GM18951 (cell line): ENCODE measurements at regions not wholly inside any gene's neighbourhood (a gene's known extent, or its start where the extent isn't known, plus 50 kb on each side); places are given as distances from the start of the nearest gene placed in this dataset.

Experiments
- POLR2A ChIP-seq: IDR thresholded peaks from 4 replicates; pipeline ENCODE4 v1.6.1; 2011; ENCODE audit warnings: mild to moderate bottlenecking; ENCODE audit not compliant: insufficient read length, insufficient read depth; ENCODE audit errors: extremely low read depth
- in situ Hi-C: fragments of 300-500 bp; cut with MboI; formaldehyde crosslinking; loops from one replicate; pipeline ENCODE4 v1.12.0; 2022; ENCODE audit warnings: low sequenced_read_pairs, mixed read lengths, inconsistent platforms; ENCODE audit not compliant: unreplicated experiment

DNA sequence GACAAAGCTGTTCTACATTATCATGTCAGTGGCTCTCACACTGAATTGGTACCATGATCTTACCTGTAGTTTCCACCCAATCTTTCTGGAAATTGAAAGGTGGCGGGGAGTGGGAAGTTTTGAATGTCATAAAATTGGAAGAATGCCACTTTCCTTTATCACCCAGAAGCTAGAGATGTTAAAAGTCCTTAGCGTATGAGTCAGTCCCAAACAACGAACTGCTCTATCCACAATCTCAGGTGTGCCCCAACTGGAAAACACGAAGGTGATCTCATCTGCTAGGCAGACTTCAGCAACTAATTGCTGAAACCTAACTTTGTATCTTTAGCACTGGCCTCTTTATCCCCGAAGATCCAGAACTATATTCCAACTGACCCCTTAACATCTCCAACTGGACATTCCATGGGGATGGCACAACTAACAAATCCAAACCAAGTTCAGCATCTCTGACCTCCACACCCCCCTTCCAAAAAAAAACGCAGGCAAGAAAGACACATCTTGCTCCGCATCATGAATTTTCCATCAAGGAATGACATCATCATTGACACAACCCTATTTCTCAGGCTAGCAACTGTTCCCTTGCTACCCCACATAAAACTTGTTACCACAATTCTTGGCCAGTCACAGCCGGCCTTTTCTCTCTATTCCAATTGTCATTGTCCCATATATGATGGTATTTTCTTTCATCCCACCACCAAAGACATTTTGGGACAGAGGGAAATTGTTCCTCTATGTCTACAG, 175.4 kb downstream of the KLF12 start:
- in situ Hi-C loops: no loop called here
- no peak for TF ChIP-seq POLR2A

- no peak for TF ChIP-seq POLR2A
- in situ Hi-C loops: no loop called here
These were observed 176.3 kb downstream of the KLF12 start for GRCh38 chr13:73957889-73958288.

- no peak for TF ChIP-seq POLR2A
- in situ Hi-C loops: no loop called here
These were observed 177.3 kb downstream of the KLF12 start for GRCh38 chr13:73956795-73957408.

GRCh38 chr13:73955977-73956500, 178.2 kb downstream of the KLF12 start:
- in situ Hi-C loops: no loop called here
- TF ChIP-seq POLR2A: no peak

GRCh38 chr13:73954808-73955207, 179.4 kb downstream of the KLF12 start:
- in situ Hi-C loops: no loop called here
- TF ChIP-seq POLR2A: no peak

DNA sequence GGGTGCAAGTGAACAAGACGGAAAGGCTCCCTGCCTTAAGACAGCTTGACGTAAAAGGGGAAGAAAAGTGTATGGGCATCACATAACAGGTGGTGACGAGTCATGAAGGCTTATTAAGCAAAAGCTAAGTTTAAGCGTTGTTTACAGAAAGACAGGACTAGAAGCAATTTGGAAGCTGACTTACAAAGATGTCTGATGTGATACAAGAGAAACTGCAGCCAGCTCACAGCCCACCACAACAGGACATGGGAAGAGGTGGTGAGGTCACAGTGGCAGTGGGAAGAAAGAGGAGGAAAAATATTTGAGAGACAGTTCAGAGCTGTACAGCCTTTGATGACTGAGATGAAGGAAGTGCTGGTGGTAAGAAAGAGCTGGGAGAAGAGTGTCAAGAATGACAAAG, 181.6 kb downstream of the KLF12 start:
- in situ Hi-C loops: no loop called here
- no peak for TF ChIP-seq POLR2A

DNA sequence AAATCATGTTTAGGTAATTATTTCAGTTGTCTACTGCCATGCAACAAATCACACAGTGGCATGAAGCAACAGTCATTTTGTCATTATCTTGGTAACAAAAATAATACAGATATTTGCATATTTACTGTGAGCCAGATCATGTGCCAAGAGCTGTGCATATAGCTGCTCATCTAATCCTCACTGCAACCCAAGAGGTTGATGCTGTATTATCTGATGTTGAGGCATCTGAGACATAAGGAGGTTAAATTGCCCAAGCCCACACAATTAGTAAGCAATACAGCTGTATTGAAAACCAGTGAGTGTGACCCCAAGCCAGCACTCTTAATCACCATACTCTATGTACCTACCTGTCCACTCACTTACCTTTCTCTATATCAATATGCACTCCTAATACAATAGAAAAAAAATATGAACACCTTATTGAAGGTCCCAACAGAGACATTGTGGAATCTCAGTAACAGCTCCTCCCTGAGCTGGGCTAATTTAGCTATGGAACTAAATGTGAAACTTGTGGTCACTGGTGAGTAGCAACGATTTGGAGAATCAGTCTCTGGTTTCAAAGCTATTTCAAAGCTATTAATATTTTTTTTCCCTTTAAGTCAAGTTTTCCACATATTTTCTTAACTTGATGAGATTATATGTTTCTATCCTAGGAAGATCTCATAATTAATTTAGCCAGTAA, 185.2 kb downstream of the KLF12 start:
- in situ Hi-C loops: no loop called here
- no peak for TF ChIP-seq POLR2A

- in situ Hi-C loops: no loop called here
- no peak for TF ChIP-seq POLR2A
These were observed 188.3 kb downstream of the KLF12 start for GRCh38 chr13:73945871-73946270.

DNA sequence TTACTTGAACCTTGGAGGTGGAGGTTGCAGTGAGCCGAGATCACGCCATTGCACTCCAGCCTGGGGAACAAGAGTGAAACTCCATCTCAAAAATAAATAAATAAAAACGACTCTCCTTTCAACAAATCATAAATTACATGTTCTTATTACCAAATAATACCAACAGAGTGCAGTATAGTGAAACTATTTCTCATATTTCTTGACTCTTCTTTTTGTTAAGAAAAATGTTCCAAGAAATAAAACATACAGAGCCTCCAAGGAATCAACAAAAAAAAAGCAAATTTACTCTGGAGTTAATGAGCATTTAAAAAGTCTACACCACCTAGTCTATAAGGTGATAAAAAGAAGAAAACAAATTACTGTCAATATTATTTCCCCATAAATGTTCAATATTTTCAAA, 188.8 kb downstream of the KLF12 start:
- TF ChIP-seq POLR2A: no peak
- in situ Hi-C loops: no loop called here

DNA sequence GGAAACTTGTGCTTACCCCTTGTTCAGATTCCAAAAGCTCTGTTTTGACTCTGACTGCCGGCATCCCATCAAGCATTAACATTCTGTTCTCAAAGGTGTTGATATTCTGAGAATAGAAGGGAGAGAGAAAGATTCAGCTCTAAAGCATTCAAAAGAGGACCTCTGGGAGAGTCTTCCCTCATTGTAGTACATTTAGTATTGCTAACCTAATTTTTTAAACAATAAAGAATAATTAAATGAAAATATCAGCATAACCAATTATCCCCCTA, 190.3 kb downstream of the KLF12 start:
- TF ChIP-seq POLR2A: no peak
- in situ Hi-C loops: no loop called here

GRCh38 chr13:73943137-73943964, 190.9 kb downstream of the KLF12 start:
- in situ Hi-C loops: no loop called here
- TF ChIP-seq POLR2A: no peak

- in situ Hi-C loops: no loop called here
- TF ChIP-seq POLR2A: no peak
These were observed 192.5 kb downstream of the KLF12 start for GRCh38 chr13:73941752-73942151.

DNA sequence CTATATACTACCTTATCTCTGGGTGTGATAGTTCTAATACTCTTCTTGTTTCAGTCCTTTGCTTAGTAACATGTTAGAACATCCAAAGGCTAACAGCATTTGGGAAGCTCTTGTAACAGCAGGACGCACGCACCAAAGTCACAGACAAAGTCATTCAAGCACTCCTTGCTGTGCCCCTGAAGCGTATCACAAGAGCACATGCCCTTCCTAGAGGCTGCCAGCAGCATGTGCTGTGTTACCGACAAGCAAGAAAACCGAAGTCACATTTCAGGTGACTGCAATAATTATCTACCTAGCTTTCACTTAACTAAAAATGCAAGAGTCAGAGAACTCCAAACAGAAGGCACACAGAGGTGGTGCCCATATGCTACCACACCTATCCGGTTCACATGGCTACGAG, 194.1 kb downstream of the KLF12 start:
- TF ChIP-seq POLR2A: no peak
- in situ Hi-C loops: no loop called here

DNA sequence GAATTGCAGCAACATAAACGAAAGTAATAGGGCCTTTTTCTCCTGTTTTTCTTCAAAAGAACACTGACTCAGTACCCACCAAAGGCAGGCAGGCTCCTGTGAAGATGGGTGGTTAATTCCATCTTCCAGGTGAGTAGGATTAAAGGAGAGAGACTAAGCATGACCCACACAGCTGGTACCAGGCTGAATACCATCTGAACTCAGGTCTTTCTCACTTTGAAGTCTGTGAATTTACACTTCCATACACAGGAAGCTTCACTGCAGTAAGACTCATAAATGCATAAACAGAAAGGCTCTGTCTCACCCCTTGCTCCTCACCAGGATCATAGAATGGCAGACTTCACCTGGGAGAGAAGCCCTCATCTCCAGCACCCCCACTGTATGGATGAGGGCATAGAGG, 194.6 kb downstream of the KLF12 start:
- TF ChIP-seq POLR2A: no peak
- in situ Hi-C loops: no loop called here

- in situ Hi-C loops: no loop called here
- no peak for TF ChIP-seq POLR2A
These were observed 195.2 kb downstream of the KLF12 start for GRCh38 chr13:73939071-73939380.
